ENCODE measurements at regions not wholly inside any gene's neighbourhood (a gene's known extent, or its start where the extent isn't known, plus 50 kb on each side); places are given as distances from the start of the nearest gene placed in this dataset.

GRCh38 chr12:20126601-20127000 lies 241.7 kb upstream of the PDE3A start:
- H3K9ac ChIP-seq (ENCODE audit: low read depth, low read length): no peak overlapping the region
- no peaks in the 10 kb centered on the region for H3K27me3 ChIP-seq (ENCODE audit: control insufficient read depth, insufficient read depth, low read length)
- no peak overlapping the region for H3K4me3 ChIP-seq (ENCODE audit: low read depth, low read length)
- H3K9me3 ChIP-seq (ENCODE audit: control insufficient read depth, insufficient read depth, low read length): no peaks in the 10 kb centered on the region
- no peaks in the 10 kb centered on the region for H3K4me1 ChIP-seq (ENCODE audit: control insufficient read depth, insufficient read depth, low read length)
- no peaks in the 10 kb centered on the region for H3K36me3 ChIP-seq (ENCODE audit: control insufficient read depth, insufficient read depth, low read length)
- no peak overlapping the region for H3K27ac ChIP-seq (ENCODE audit: low read depth, low read length)

- Histone ChIP-seq H3K9me3 (ENCODE audit: control insufficient read depth, insufficient read depth, low read length) (no peaks in the 10 kb centered on the region), H3K9ac (ENCODE audit: low read depth, low read length) (no peak overlapping the region), H3K4me1 (ENCODE audit: control insufficient read depth, insufficient read depth, low read length) (no peaks in the 10 kb centered on the region), H3K4me3 (ENCODE audit: low read depth, low read length) (no peak overlapping the region), H3K27me3 (ENCODE audit: control insufficient read depth, insufficient read depth, low read length) (no peaks in the 10 kb centered on the region), H3K27ac (ENCODE audit: low read depth, low read length) (no peak overlapping the region), H3K36me3 (ENCODE audit: control insufficient read depth, insufficient read depth, low read length) (no peaks in the 10 kb centered on the region)
These were observed 240.9 kb upstream of the PDE3A start for GRCh38 chr12:20127413-20127812.

- Histone ChIP-seq H3K27me3 (ENCODE audit: control insufficient read depth, insufficient read depth, low read length) (no peaks in the 10 kb centered on the region), H3K9me3 (ENCODE audit: control insufficient read depth, insufficient read depth, low read length) (no peaks in the 10 kb centered on the region), H3K9ac (ENCODE audit: low read depth, low read length) (no peak overlapping the region), H3K4me1 (ENCODE audit: control insufficient read depth, insufficient read depth, low read length) (no peaks in the 10 kb centered on the region), H3K4me3 (ENCODE audit: low read depth, low read length) (no peak overlapping the region), H3K36me3 (ENCODE audit: control insufficient read depth, insufficient read depth, low read length) (no peaks in the 10 kb centered on the region), H3K27ac (ENCODE audit: low read depth, low read length) (no peak overlapping the region)
These were observed 239.4 kb upstream of the PDE3A start for GRCh38 chr12:20128928-20129327.

GRCh38 chr12:20132818-20133217 lies 235.5 kb upstream of the PDE3A start:
- Histone ChIP-seq H3K4me1 (ENCODE audit: control insufficient read depth, insufficient read depth, low read length) (no peaks in the 10 kb centered on the region), H3K4me3 (ENCODE audit: low read depth, low read length) (no peak overlapping the region), H3K27ac (ENCODE audit: low read depth, low read length) (no peak overlapping the region), H3K36me3 (ENCODE audit: control insufficient read depth, insufficient read depth, low read length) (no peaks in the 10 kb centered on the region), H3K9me3 (ENCODE audit: control insufficient read depth, insufficient read depth, low read length) (no peaks in the 10 kb centered on the region), H3K27me3 (ENCODE audit: control insufficient read depth, insufficient read depth, low read length) (no peaks in the 10 kb centered on the region), H3K9ac (ENCODE audit: low read depth, low read length) (no peak overlapping the region)

GRCh38 chr12:20134652-20135051 lies 233.7 kb upstream of the PDE3A start:
- Histone ChIP-seq H3K27ac (ENCODE audit: low read depth, low read length) (no peak overlapping the region), H3K9ac (ENCODE audit: low read depth, low read length) (no peak overlapping the region), H3K9me3 (ENCODE audit: control insufficient read depth, insufficient read depth, low read length) (no peaks in the 10 kb centered on the region), H3K36me3 (ENCODE audit: control insufficient read depth, insufficient read depth, low read length) (no peaks in the 10 kb centered on the region), H3K4me1 (ENCODE audit: control insufficient read depth, insufficient read depth, low read length) (no peaks in the 10 kb centered on the region), H3K4me3 (ENCODE audit: low read depth, low read length) (no peak overlapping the region), H3K27me3 (ENCODE audit: control insufficient read depth, insufficient read depth, low read length) (no peaks in the 10 kb centered on the region)

- Histone ChIP-seq H3K27ac (ENCODE audit: low read depth, low read length) (no peak overlapping the region), H3K4me3 (ENCODE audit: low read depth, low read length) (no peak overlapping the region), H3K27me3 (ENCODE audit: control insufficient read depth, insufficient read depth, low read length) (no peaks in the 10 kb centered on the region), H3K4me1 (ENCODE audit: control insufficient read depth, insufficient read depth, low read length) (no peaks in the 10 kb centered on the region), H3K9me3 (ENCODE audit: control insufficient read depth, insufficient read depth, low read length) (no peaks in the 10 kb centered on the region), H3K36me3 (ENCODE audit: control insufficient read depth, insufficient read depth, low read length) (no peaks in the 10 kb centered on the region), H3K9ac (ENCODE audit: low read depth, low read length) (no peak overlapping the region)
These were observed 227.6 kb upstream of the PDE3A start for GRCh38 chr12:20140751-20141150.

GRCh38 chr12:20142316-20142715 lies 226.0 kb upstream of the PDE3A start:
- H3K4me3 ChIP-seq (ENCODE audit: low read depth, low read length): no peak overlapping the region
- H3K4me1 ChIP-seq (ENCODE audit: control insufficient read depth, insufficient read depth, low read length): no peaks in the 10 kb centered on the region
- no peaks in the 10 kb centered on the region for H3K36me3 ChIP-seq (ENCODE audit: control insufficient read depth, insufficient read depth, low read length)
- no peak overlapping the region for H3K27ac ChIP-seq (ENCODE audit: low read depth, low read length)
- H3K27me3 ChIP-seq (ENCODE audit: control insufficient read depth, insufficient read depth, low read length): no peaks in the 10 kb centered on the region
- H3K9me3 ChIP-seq (ENCODE audit: control insufficient read depth, insufficient read depth, low read length): no peaks in the 10 kb centered on the region
- no peak overlapping the region for H3K9ac ChIP-seq (ENCODE audit: low read depth, low read length)

GRCh38 chr12:20142956-20143355 lies 225.4 kb upstream of the PDE3A start:
- Histone ChIP-seq H3K27ac (ENCODE audit: low read depth, low read length) (no peak overlapping the region), H3K9me3 (ENCODE audit: control insufficient read depth, insufficient read depth, low read length) (no peaks in the 10 kb centered on the region), H3K27me3 (ENCODE audit: control insufficient read depth, insufficient read depth, low read length) (no peaks in the 10 kb centered on the region), H3K4me1 (ENCODE audit: control insufficient read depth, insufficient read depth, low read length) (no peaks in the 10 kb centered on the region), H3K36me3 (ENCODE audit: control insufficient read depth, insufficient read depth, low read length) (no peaks in the 10 kb centered on the region), H3K4me3 (ENCODE audit: low read depth, low read length) (no peak overlapping the region), H3K9ac (ENCODE audit: low read depth, low read length) (no peak overlapping the region)

- H3K9me3 ChIP-seq (ENCODE audit: control insufficient read depth, insufficient read depth, low read length): no peaks in the 10 kb centered on the region
- H3K36me3 ChIP-seq (ENCODE audit: control insufficient read depth, insufficient read depth, low read length): no peaks in the 10 kb centered on the region
- H3K4me3 ChIP-seq (ENCODE audit: low read depth, low read length): no peak overlapping the region
- H3K9ac ChIP-seq (ENCODE audit: low read depth, low read length): no peak overlapping the region
- no peaks in the 10 kb centered on the region for H3K27me3 ChIP-seq (ENCODE audit: control insufficient read depth, insufficient read depth, low read length)
- H3K27ac ChIP-seq (ENCODE audit: low read depth, low read length): no peak overlapping the region
- H3K4me1 ChIP-seq (ENCODE audit: control insufficient read depth, insufficient read depth, low read length): no peaks in the 10 kb centered on the region
These were observed 224.0 kb upstream of the PDE3A start for GRCh38 chr12:20144341-20144740.

- H3K4me3 ChIP-seq (ENCODE audit: low read depth, low read length): no peak overlapping the region
- H3K9me3 ChIP-seq (ENCODE audit: control insufficient read depth, insufficient read depth, low read length): no peaks in the 10 kb centered on the region
- no peaks in the 10 kb centered on the region for H3K27me3 ChIP-seq (ENCODE audit: control insufficient read depth, insufficient read depth, low read length)
- H3K27ac ChIP-seq (ENCODE audit: low read depth, low read length): no peak overlapping the region
- no peaks in the 10 kb centered on the region for H3K36me3 ChIP-seq (ENCODE audit: control insufficient read depth, insufficient read depth, low read length)
- H3K9ac ChIP-seq (ENCODE audit: low read depth, low read length): no peak overlapping the region
- H3K4me1 ChIP-seq (ENCODE audit: control insufficient read depth, insufficient read depth, low read length): peaks cover 5% of the 10 kb centered on the region; the same call in 1 of the 2 replicates
These were observed 220.1 kb upstream of the PDE3A start for GRCh38 chr12:20148241-20148640.

GRCh38 chr12:20150835-20151422 lies 217.4 kb upstream of the PDE3A start:
- Histone ChIP-seq H3K36me3 (ENCODE audit: control insufficient read depth, insufficient read depth, low read length) (no peaks in the 10 kb centered on the region), H3K27ac (ENCODE audit: low read depth, low read length) (no peak overlapping the region), H3K27me3 (ENCODE audit: control insufficient read depth, insufficient read depth, low read length) (no peaks in the 10 kb centered on the region), H3K4me1 (ENCODE audit: control insufficient read depth, insufficient read depth, low read length) (peaks cover 5% of the 10 kb centered on the region; the same call in 1 of the 2 replicates), H3K9ac (ENCODE audit: low read depth, low read length) (no peak overlapping the region), H3K4me3 (ENCODE audit: low read depth, low read length) (no peak overlapping the region), H3K9me3 (ENCODE audit: control insufficient read depth, insufficient read depth, low read length) (no peaks in the 10 kb centered on the region)

- Histone ChIP-seq H3K9me3 (ENCODE audit: control insufficient read depth, insufficient read depth, low read length) (no peaks in the 10 kb centered on the region), H3K4me1 (ENCODE audit: control insufficient read depth, insufficient read depth, low read length) (peaks cover 5% of the 10 kb centered on the region; the same call in 1 of the 2 replicates), H3K4me3 (ENCODE audit: low read depth, low read length) (no peak overlapping the region), H3K27ac (ENCODE audit: low read depth, low read length) (no peak overlapping the region), H3K9ac (ENCODE audit: low read depth, low read length) (no peak overlapping the region), H3K27me3 (ENCODE audit: control insufficient read depth, insufficient read depth, low read length) (no peaks in the 10 kb centered on the region), H3K36me3 (ENCODE audit: control insufficient read depth, insufficient read depth, low read length) (no peaks in the 10 kb centered on the region)
These were observed 214.3 kb upstream of the PDE3A start for GRCh38 chr12:20154052-20154451.

All from HUES48 (cell line).